Astrocyte (in vitro differentiated cells and primary cell): ENCODE measurements at regions not wholly inside any gene's neighbourhood (a gene's known extent, or its start where the extent isn't known, plus 50 kb on each side); places are given as distances from the start of the nearest gene placed in this dataset.

ENCODE experiments used
- DNase-seq: peaks from one replicate; pipeline ENCODE4 v3.0.0-alpha.2; 2010; ENCODE audit warnings: low read depth
- FAIRE-seq: peaks from 2 replicates; lab custom pipeline; 2011; peaks lifted over from hg19 to GRCh38; lab: Jason Lieb, UNC
- H2AFZ ChIP-seq: 2 replicates; pipeline ENCODE4 v1.6.0; 2012; ENCODE audit warnings: low read depth, low read length, inconsistent platforms
- H3K27ac ChIP-seq: 2 replicates; pipeline ENCODE4 v1.5.1; 2011; ENCODE audit warnings: low read depth, low read length, inconsistent platforms
- H3K27me3 ChIP-seq: 2 replicates; pipeline ENCODE4 v1.6.0; 2011; ENCODE audit warnings: low read length, inconsistent platforms; ENCODE audit not compliant: insufficient read depth
- H3K36me3 ChIP-seq: 2 replicates; pipeline ENCODE4 v1.5.1; 2011; ENCODE audit warnings: low read length, inconsistent platforms; ENCODE audit not compliant: insufficient read depth
- H3K4me1 ChIP-seq: 2 replicates; pipeline ENCODE4 v1.5.1; 2011; ENCODE audit warnings: low read length, inconsistent platforms; ENCODE audit not compliant: insufficient read depth
- H3K4me2 ChIP-seq: 2 replicates; pipeline ENCODE4 v1.6.0; 2012; ENCODE audit warnings: low read length, inconsistent platforms
- H3K4me3 ChIP-seq: 2 replicates; pipeline ENCODE4 v1.5.1; 2011; ENCODE audit warnings: low read depth, mild to moderate bottlenecking, low read length, inconsistent platforms; ENCODE audit not compliant: insufficient read depth
- H3K79me2 ChIP-seq: 2 replicates; pipeline ENCODE4 v1.6.0; 2012; ENCODE audit warnings: mild to moderate bottlenecking, low read length, inconsistent platforms; ENCODE audit not compliant: insufficient read depth
- H3K9ac ChIP-seq: 2 replicates; pipeline ENCODE4 v1.6.0; 2012; ENCODE audit warnings: mild to moderate bottlenecking, low read length, inconsistent platforms
- H3K9me3 ChIP-seq: 2 replicates; pipeline ENCODE4 v1.5.1; 2012; ENCODE audit warnings: low read depth, mild to moderate bottlenecking, low read length, inconsistent platforms; ENCODE audit not compliant: insufficient read depth
- H4K20me1 ChIP-seq: 2 replicates; pipeline ENCODE4 v1.6.0; 2012; ENCODE audit warnings: low read length, inconsistent platforms; ENCODE audit not compliant: insufficient read depth
- H3K27ac Mint-ChIP-seq: one replicate; pipeline ENCODE4 v1.8.0; 2021; ENCODE audit warnings: mild to moderate bottlenecking, mixed read lengths; ENCODE audit not compliant: unreplicated experiment
- H3K27me3 Mint-ChIP-seq: one replicate; pipeline ENCODE4 v1.8.0; 2021; ENCODE audit warnings: low read depth, mixed read lengths; ENCODE audit not compliant: unreplicated experiment
- H3K36me3 Mint-ChIP-seq: one replicate; pipeline ENCODE4 v1.8.0; 2021; ENCODE audit warnings: low read depth, mixed read lengths; ENCODE audit not compliant: unreplicated experiment
- H3K4me1 Mint-ChIP-seq: one replicate; pipeline ENCODE4 v1.8.0; 2021; ENCODE audit warnings: low read depth, mixed read lengths; ENCODE audit not compliant: unreplicated experiment
- H3K4me3 Mint-ChIP-seq: one replicate; pipeline ENCODE4 v1.8.0; 2021; ENCODE audit warnings: mild to moderate bottlenecking, moderate library complexity, mixed read lengths; ENCODE audit not compliant: unreplicated experiment
- H3K9me3 Mint-ChIP-seq: one replicate; pipeline ENCODE4 v1.8.0; 2021; ENCODE audit warnings: mild to moderate bottlenecking, mixed read lengths; ENCODE audit not compliant: unreplicated experiment
- EZH2 ChIP-seq: IDR thresholded peaks from 2 replicates; pipeline ENCODE4 v1.6.1; 2012; ENCODE audit warnings: mild to moderate bottlenecking, low read length, inconsistent platforms; ENCODE audit not compliant: insufficient read depth
- TF ChIP-seq, protein P1 (sequence below): IDR thresholded peaks from 2 replicates; pipeline ENCODE4 v1.5.1; 2011; ENCODE audit warnings: low read depth, mild to moderate bottlenecking, inconsistent platforms, low read length, moderate library complexity; ENCODE audit not compliant: insufficient read depth

DNA sequence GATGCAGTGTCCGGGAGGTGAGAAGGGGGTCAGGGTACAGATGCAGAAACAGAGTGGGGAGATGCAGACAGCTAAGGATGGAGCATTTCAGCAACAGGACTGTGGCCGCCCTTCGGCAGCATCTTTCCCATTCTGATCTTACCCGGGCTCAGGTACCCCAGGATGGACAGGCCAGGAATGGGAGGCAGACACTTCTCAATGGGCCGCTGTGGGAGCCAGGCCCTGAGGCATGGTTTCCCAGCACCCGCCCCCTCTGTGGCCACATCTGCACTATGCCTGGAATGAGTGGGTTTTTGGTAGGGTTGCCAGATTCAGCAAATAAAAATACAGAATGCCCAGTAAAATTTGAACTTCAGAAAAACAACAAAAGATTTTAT is 105.2 kb upstream of the CTBP2 start:
- Histone ChIP-seq H3K27ac (no peak overlapping the region), H4K20me1 (no peaks in the 10 kb centered on the region), H3K4me2 (no peak overlapping the region), H3K27me3 (no peaks in the 10 kb centered on the region), H3K36me3 (no peaks in the 10 kb centered on the region), H3K9ac (no peak overlapping the region), H2AFZ (no peak overlapping the region), H3K79me2 (no peaks in the 10 kb centered on the region), H3K4me1 (peaks cover 12% of the 10 kb centered on the region), H3K4me3 (no peak overlapping the region), H3K9me3 (no peaks in the 10 kb centered on the region)
- Mint-ChIP-seq H3K27me3 (peaks cover 6% of the 10 kb centered on the region), H3K36me3 (peaks cover 3% of the 10 kb centered on the region), H3K4me1 (peaks cover 9% of the 10 kb centered on the region), H3K4me3 (no peak overlapping the region), H3K27ac (peak overlapping the region; percentile 6), H3K9me3 (peaks cover 4% of the 10 kb centered on the region)
- peak; percentile 20 for DNase-seq
- TF ChIP-seq, protein P1, sequence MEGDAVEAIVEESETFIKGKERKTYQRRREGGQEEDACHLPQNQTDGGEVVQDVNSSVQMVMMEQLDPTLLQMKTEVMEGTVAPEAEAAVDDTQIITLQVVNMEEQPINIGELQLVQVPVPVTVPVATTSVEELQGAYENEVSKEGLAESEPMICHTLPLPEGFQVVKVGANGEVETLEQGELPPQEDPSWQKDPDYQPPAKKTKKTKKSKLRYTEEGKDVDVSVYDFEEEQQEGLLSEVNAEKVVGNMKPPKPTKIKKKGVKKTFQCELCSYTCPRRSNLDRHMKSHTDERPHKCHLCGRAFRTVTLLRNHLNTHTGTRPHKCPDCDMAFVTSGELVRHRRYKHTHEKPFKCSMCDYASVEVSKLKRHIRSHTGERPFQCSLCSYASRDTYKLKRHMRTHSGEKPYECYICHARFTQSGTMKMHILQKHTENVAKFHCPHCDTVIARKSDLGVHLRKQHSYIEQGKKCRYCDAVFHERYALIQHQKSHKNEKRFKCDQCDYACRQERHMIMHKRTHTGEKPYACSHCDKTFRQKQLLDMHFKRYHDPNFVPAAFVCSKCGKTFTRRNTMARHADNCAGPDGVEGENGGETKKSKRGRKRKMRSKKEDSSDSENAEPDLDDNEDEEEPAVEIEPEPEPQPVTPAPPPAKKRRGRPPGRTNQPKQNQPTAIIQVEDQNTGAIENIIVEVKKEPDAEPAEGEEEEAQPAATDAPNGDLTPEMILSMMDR: no peak
- no peak for TF ChIP-seq EZH2
- no peak for FAIRE-seq

DNA sequence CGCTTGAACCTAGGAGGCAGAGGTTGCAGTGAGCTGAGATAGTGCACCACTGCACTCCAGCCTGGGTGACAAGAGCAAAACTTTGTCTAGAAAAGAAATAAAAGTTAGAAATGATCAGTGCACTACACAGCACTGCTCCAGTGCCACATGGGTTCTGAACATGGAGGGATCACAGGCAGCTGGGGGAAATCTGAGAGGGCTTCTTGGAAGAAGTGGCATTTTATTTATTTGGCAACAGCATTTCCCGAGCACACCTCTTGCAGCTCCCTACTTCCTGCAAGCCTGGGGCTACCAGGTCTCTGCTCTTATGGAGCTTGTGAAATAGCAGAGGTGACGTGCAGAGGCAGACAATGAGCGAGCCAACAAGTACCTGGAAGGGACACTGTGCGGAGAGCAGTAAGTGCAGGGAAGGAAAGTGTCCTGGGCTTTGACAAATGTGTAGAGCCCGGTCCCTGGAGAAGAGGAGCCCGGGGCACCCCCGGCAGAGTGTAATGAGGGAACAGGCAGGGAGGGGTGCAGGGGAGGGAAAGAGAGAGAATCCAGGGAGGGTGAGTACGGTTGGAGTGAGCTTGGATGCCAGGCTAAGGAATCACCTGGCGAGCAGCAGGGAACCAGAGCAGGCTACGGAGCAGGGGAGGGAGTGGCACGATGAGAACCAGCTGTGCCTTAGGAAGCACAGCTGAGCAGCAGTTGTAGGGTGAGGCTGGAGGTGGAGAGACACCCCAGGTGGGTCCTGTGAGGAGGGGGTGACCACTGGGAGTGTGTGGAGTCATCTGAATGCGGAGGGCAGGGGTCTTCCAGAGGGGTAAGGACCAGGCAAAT is 104.6 kb upstream of the CTBP2 start:
- Histone ChIP-seq H3K4me3 (no peak overlapping the region), H3K9me3 (no peaks in the 10 kb centered on the region), H3K36me3 (no peaks in the 10 kb centered on the region), H3K4me1 (peaks cover 12% of the 10 kb centered on the region), H2AFZ (no peak overlapping the region), H3K27ac (no peak overlapping the region), H3K4me2 (no peak overlapping the region), H3K9ac (no peak overlapping the region), H4K20me1 (no peaks in the 10 kb centered on the region), H3K79me2 (no peaks in the 10 kb centered on the region), H3K27me3 (no peaks in the 10 kb centered on the region)
- Mint-ChIP-seq H3K4me3 (no peak overlapping the region), H3K27ac (peak overlapping the region; percentile 47), H3K27me3 (peaks cover 6% of the 10 kb centered on the region), H3K9me3 (peaks cover 4% of the 10 kb centered on the region), H3K36me3 (peaks cover 3% of the 10 kb centered on the region), H3K4me1 (peaks cover 9% of the 10 kb centered on the region)
- no peak for FAIRE-seq
- no peak for TF ChIP-seq EZH2
- TF ChIP-seq, protein P1: no peak
- no peak for DNase-seq

DNA sequence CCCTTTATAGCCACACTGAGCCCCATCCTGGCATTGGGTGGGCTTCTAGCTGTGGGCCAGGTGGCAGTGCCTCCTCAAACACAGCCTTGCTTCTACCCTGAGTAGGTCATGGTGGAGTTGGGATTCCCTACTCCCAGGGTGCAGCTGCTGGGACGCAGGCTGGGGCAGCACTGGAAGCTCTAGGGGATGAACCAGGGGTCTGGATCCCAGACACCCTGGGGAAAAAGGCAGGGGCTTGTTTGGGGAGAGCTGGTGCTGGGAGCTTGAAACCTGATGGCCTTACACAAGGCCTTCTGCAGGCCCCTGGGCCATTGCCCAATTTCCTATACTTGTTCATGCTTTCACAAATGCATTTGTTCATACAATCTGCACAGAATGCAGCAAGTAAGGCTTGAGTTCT is 103.7 kb upstream of the CTBP2 start:
- Mint-ChIP-seq H3K27me3 (peaks cover 3% of the 10 kb centered on the region), H3K4me3 (no peak overlapping the region), H3K36me3 (peaks cover 3% of the 10 kb centered on the region), H3K27ac (no peak overlapping the region), H3K4me1 (peaks cover 9% of the 10 kb centered on the region), H3K9me3 (peaks cover 4% of the 10 kb centered on the region)
- Histone ChIP-seq H3K4me1 (peaks cover 12% of the 10 kb centered on the region), H3K27ac (no peak overlapping the region), H3K79me2 (no peaks in the 10 kb centered on the region), H3K4me3 (no peak overlapping the region), H3K9ac (no peak overlapping the region), H3K9me3 (no peaks in the 10 kb centered on the region), H3K27me3 (no peaks in the 10 kb centered on the region), H4K20me1 (no peaks in the 10 kb centered on the region), H2AFZ (no peak overlapping the region), H3K36me3 (no peaks in the 10 kb centered on the region), H3K4me2 (peak overlapping the region; percentile 16)
- TF ChIP-seq EZH2: no peak
- TF ChIP-seq, protein P1: no peak
- DNase-seq (no peak), FAIRE-seq (no peak)
